Thoracic aorta (tissue), 2 donors: ENCODE measurements at regions not wholly inside any gene's neighbourhood (a gene's known extent, or its start where the extent isn't known, plus 50 kb on each side); places are given as distances from the start of the nearest gene placed in this dataset.
"Not testable (repeated sequence)": the region's sequence is repeated elsewhere in the genome, so short reads cannot be mapped to it uniquely, and the experiment has no call there.

Source experiments
- ATAC-seq: fragments of 150-250 bp; one replicate; pipeline ENCODE4 v1.8.0; 2017; ENCODE audit warnings: low read depth; ENCODE audit not compliant: insufficient number of reproducible peaks, low FRiP score
- DNase-seq: peaks from one replicate; pipeline ENCODE4 v3.0.0-alpha.2; 2020; ENCODE audit warnings: low spot score
- H3K27ac ChIP-seq, 2 donors: fragments of 200-600 bp; sonication (generic); 1 replicate in 1 of 2; 2 replicates in 1 of 2; pipeline ENCODE4 v1.5.1; 2016; ENCODE audit warnings: mild to moderate bottlenecking in 2 of 2, moderate library complexity in 2 of 2
- H3K27me3 ChIP-seq: fragments of 200-600 bp; sonication (generic); replicated peaks from 2 replicates; pipeline ENCODE4 v1.6.0; 2016; ENCODE audit warnings: mild to moderate bottlenecking; ENCODE audit not compliant: insufficient read depth
- H3K36me3 ChIP-seq: fragments of 200-600 bp; sonication (generic); one replicate; pipeline ENCODE4 v1.5.1; 2016
- H3K4me1 ChIP-seq, 2 donors: fragments of 200-600 bp; sonication (generic); 1 replicate in 1 of 2; 2 replicates in 1 of 2; pipeline versions ENCODE4 v1.5.1 to v1.6.0; 2016; ENCODE audit warnings: low read depth in 2 of 2, mild to moderate bottlenecking in 1 of 2; ENCODE audit not compliant: control insufficient read depth in 1 of 2
- H3K4me3 ChIP-seq: fragments of 200-600 bp; sonication (generic); 2 replicates; pipeline ENCODE4 v1.5.1; 2016; ENCODE audit warnings: mild to moderate bottlenecking
- H3K9me3 ChIP-seq: fragments of 200-600 bp; sonication (generic); 2 replicates; pipeline ENCODE4 v1.5.1; 2016
- TF ChIP-seq, protein P1 (sequence below): fragments of 200-600 bp; sonication (generic); IDR thresholded peaks from one replicate; pipeline ENCODE4 v1.5.1; 2019; ENCODE audit warnings: antibody characterized with exemption

DNA sequence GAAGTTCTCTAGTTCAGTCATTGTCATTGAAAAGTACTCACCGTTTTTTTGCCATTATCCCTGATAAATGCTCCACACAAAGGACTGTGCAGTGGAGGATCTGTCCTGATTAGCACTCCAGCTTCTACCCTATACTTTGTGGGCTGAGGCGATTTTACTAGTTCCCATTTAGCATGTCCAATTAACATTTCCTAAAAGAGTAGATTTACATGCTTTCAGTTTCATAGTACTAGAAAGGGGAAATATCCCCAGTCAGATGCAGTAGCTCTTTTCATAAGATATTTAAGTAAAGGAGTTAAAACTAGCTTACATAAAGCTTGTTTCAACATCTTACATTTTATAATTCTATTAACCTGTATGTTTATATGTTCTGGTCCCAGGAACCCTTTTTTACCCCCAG is 144.9 kb upstream of the APOOL start:
- H3K4me1 ChIP-seq, DNase-seq, H3K9me3 ChIP-seq, ATAC-seq, H3K27me3 ChIP-seq, H3K27ac ChIP-seq, H3K36me3 ChIP-seq, H3K4me3 ChIP-seq: not testable (repeated sequence)

DNA sequence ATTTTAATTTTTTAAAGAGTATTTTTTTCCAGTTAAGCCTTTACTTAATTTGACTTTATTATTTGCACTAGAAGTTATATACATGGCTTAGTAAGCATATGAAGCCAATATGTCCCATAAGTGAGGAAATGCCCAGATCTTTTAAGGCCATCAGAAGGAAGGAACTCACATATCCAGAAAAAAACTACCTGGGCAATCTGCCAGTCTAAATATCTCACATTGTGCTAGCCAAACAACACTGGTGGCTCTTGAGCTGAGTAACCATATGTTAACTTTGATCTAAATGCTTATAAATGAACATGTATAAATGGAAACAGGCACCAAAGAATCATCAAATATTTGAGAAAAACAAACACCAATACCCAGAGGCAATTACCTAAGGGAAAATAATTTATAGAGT is 138.6 kb upstream of the APOOL start:
- Histone ChIP-seq H3K4me1 (peaks cover 0 to 14% of the 10 kb centered on the region in 2 donors), H3K27me3 (no peaks in the 10 kb centered on the region), H3K27ac (no peak overlapping the region), H3K4me3 (no peak overlapping the region), H3K9me3 (no peaks in the 10 kb centered on the region), H3K36me3 (no peaks in the 10 kb centered on the region)
- DNase-seq = no peak
- ATAC-seq = no peak
- TF ChIP-seq, protein P1, sequence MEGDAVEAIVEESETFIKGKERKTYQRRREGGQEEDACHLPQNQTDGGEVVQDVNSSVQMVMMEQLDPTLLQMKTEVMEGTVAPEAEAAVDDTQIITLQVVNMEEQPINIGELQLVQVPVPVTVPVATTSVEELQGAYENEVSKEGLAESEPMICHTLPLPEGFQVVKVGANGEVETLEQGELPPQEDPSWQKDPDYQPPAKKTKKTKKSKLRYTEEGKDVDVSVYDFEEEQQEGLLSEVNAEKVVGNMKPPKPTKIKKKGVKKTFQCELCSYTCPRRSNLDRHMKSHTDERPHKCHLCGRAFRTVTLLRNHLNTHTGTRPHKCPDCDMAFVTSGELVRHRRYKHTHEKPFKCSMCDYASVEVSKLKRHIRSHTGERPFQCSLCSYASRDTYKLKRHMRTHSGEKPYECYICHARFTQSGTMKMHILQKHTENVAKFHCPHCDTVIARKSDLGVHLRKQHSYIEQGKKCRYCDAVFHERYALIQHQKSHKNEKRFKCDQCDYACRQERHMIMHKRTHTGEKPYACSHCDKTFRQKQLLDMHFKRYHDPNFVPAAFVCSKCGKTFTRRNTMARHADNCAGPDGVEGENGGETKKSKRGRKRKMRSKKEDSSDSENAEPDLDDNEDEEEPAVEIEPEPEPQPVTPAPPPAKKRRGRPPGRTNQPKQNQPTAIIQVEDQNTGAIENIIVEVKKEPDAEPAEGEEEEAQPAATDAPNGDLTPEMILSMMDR = no peak

DNA sequence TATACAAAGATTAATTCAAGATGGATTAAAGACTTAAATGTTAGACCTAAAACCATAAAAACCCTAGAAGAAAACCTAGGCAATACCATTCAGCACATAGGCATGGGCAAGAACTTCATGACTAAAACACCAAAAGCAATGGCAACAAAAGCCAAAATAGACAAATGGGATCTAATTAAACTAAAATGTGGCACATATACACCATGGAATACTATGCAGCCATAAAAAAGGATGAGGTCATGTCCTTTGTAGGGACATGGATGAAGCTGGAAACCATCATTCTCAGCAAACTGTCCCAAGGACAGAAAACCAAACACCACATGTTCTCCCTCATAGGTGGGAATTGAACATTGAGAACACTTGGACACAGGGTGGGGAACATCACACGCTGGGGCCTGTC is 133.4 kb upstream of the APOOL start:
- DNase-seq, H3K27me3 ChIP-seq, H3K36me3 ChIP-seq, H3K4me3 ChIP-seq, H3K9me3 ChIP-seq, ATAC-seq: not testable (repeated sequence)
- Histone ChIP-seq H3K27ac (peak overlapping the region; percentile 53 to 60), H3K4me1 (peaks cover 0 to 32% of the 10 kb centered on the region in 2 donors)

DNA sequence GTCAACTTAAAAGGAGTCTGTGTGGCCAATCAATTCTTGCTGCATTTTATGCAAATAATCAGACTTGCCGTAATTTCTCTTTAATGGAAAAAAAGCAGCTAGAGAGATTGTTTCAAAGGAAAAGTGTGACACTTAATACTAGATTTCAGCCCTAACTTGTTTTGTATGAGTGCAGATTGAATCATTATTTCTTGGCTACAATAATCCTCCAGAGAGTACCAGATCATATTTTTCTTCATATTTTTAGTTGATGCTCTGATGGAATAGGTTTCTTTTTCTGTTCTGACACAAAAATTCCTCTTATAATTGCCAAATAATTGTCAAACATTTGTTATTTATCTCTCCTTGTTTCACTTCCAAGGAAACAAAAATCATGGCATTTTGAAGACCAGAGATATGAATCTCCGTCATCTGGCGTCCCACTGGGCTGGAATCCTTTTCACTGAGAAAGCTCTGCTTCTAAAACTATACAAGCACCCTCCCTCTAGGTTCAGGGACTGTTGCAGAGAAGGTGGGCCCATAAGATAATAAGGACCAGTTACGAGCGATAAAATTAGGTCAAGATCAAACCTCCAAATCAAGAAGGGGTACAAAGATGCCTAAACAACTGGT is 131.4 kb upstream of the APOOL start:
- not testable (repeated sequence) for H3K27me3 ChIP-seq, DNase-seq, H3K9me3 ChIP-seq, H3K36me3 ChIP-seq, H3K4me3 ChIP-seq, ATAC-seq
- H3K4me1 ChIP-seq = peaks cover 0 to 34% of the 10 kb centered on the region in 2 donors
- peak overlapping the region in 1 of 2 donors; percentile 66 for H3K27ac ChIP-seq

DNA sequence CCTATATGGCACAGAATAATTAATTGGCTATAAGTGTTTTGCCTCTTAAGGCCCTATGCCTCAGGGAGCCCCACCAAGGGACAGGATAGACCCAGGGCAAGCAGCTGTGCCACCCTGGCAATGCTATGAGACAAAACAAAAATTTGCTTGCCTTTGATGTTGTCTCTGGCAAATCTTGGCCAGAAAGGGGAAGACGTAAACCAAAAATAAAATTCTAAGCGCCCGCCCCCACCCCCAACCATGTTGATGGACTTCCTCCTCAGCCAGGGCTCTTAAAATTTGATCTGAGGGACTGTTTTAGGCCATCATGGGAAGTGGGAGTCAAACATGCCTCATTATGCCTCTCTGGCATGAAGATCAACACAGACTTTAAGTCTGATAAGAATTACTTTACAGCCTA is 130.5 kb upstream of the APOOL start:
- TF ChIP-seq, protein P1 = no peak
- no peak for ATAC-seq
- Histone ChIP-seq H3K27me3 (no peaks in the 10 kb centered on the region), H3K4me1 (peaks cover 0 to 37% of the 10 kb centered on the region in 2 donors), H3K36me3 (no peaks in the 10 kb centered on the region), H3K9me3 (no peaks in the 10 kb centered on the region), H3K4me3 (no peak overlapping the region), H3K27ac (peak overlapping the region; percentile 65 to 66)
- no peak for DNase-seq

DNA sequence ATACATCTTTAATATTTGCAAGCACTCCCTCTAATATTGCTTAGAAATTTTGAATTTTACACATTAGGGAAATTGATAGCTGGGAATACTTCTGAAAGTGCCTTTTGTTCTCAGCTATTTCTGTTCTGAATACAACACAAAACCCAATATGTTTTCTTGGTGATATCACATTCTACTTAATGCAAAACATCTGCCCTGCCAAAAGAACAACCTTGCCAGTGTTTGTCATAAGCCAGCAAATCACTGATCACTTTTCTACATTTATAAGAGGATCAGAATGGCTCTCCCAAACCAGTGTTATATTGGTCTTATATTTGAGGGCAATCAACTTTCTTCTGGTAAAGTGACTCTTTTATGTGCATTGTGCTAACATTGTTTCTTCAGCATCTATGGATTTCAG is 126.8 kb upstream of the APOOL start:
- Histone ChIP-seq H3K27ac (peak overlapping the region; percentile 56 to 71), H3K27me3 (no peaks in the 10 kb centered on the region), H3K4me3 (no peak overlapping the region), H3K36me3 (no peaks in the 10 kb centered on the region), H3K9me3 (no peaks in the 10 kb centered on the region), H3K4me1 (peaks cover 0 to 30% of the 10 kb centered on the region in 2 donors)
- ATAC-seq (no peak), DNase-seq (no peak)
- TF ChIP-seq, protein P1 = no peak

DNA sequence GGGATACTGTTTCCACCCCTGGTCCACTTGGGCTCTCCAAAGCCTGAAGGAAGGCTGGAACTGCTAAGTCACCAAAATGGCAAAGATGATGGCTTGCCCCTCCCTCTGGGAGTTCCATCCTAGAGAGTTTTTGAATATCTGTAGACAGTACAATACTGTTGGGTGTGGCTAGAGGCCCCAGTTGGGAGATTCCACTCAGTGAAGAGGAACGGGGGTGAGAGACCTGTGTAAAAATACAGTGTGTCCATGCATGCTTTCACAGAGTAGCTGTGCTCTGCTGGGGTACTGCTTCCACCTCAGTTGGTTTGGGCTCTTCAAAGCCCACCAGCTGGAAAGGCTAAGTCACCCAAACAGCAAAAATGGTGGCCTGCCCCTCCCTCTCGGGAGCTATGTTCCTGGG is 109.8 kb upstream of the APOOL start:
- H3K4me1 ChIP-seq = peaks cover 2 to 4% of the 10 kb centered on the region in 2 donors
- H3K27ac ChIP-seq = no peak overlapping the region
- no peaks in the 10 kb centered on the region for H3K27me3 ChIP-seq
- H3K36me3 ChIP-seq = no peaks in the 10 kb centered on the region
- TF ChIP-seq, protein P1 = no peak
- ATAC-seq (no peak), DNase-seq (no peak)
- no peak overlapping the region for H3K4me3 ChIP-seq
- H3K9me3 ChIP-seq = no peaks in the 10 kb centered on the region
